HS-27A (cell line): ENCODE measurements at regions not wholly inside any gene's neighbourhood (a gene's known extent, or its start where the extent isn't known, plus 50 kb on each side); places are given as distances from the start of the nearest gene placed in this dataset.
A peak's percentile ranks its signal among the peaks of the same experiment; 100 is the strongest.

Experiments
- DNase-seq: peaks from one replicate; pipeline ENCODE4 v3.0.0-alpha.2; 2012; ENCODE audit warnings: low read depth, missing footprints

- no peak for DNase-seq
Measured at GRCh38 chr6:105814745-105815536, 271.2 kb upstream of the PRDM1 start.

- DNase-seq: no peak
Measured at GRCh38 chr6:105810922-105811482, 275.1 kb upstream of the PRDM1 start.

DNA sequence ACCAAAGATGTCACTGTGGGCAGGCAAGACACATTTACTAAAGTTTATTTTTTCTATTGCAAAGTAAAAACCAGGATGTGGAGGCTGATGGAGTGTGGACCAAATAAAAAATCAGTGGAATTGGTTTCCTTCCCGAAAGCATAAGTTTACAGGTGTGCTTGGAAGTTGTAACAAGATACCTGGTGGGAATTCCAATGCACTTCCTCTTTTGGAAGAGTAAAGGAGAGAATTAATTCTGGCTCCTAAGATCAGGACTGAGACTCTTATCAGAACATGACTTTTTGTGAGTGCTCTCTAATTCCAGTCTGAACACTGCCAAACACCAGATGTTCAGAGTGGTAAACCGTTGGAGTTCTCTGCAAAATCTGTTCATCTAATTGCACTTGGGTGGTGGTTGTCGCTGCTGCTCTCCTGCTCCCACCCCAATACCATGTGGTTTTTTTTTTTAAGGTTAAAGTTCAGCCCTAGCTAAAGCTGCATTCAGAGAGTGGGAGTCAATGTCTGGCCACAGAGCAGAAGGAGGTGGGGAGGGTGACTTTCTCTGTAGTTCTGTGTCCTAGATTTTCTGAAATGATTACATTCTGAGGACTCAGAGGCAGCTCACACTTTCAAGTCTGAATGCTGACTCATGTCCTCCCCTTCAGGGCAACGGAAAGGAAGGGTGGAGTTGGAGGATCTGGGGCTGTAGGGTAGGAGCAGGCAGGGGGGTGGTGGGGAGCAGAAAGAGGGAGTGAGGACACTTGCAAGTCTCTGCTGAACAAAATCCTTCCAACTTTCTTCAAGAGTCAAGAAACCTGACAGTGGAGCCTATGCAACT is 275.8 kb upstream of the PRDM1 start:
- peak; percentile 59 for DNase-seq

- DNase-seq: no peak
Measured at GRCh38 chr6:105808571-105808970, 277.6 kb upstream of the PRDM1 start.

- no peak for DNase-seq
Measured at GRCh38 chr6:105807905-105808304, 278.2 kb upstream of the PRDM1 start.

GRCh38 chr6:105806486-105806920 is 279.6 kb upstream of the PRDM1 start:
- no peak for DNase-seq

- no peak for DNase-seq
Measured at GRCh38 chr6:105805501-105806023, 280.6 kb upstream of the PRDM1 start.

DNA sequence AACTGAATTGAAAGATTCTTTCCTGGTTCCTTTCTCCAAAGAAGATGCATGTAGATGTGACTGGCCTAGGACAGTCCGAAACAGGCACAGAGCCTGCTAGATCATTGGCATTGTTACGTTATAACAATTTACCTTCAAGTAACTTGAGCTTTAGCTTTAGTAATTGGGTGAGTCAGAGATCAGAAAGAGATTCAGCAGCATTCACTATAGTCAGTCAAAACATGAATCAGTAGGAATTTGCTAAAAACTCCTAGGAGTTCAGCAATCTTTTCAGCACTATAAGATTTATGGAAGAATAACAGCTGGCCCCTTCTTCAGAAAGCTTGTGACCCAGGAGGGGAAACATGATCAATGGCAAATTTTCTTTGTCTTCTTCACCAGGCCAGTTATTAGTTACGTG is 281.7 kb upstream of the PRDM1 start:
- DNase-seq: no peak

- DNase-seq: no peak
Measured at GRCh38 chr6:105804000-105804399, 282.1 kb upstream of the PRDM1 start.

- no peak for DNase-seq
Measured at GRCh38 chr6:105803442-105803841, 282.7 kb upstream of the PRDM1 start.

DNA sequence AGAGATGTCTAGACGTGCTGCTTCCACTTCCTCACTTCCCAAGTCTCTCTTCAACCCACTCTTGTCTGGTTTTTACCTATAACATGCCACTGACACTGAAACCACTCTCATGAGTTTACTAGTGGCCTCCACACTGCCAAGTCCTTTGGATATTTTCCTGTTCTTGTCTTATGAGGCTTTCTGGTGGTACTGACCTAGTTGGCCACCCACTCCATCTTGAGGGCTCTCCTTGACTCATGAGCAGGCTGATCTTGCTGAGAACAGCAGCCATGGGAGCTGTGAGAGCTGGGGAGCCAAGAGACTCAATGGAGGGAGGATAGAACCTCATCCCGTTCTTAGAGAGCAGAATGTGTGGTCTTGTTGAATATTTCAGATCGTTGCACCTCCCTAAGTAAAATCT is 283.4 kb upstream of the PRDM1 start:
- DNase-seq: no peak

GRCh38 chr6:105800871-105801270 is 285.3 kb upstream of the PRDM1 start:
- no peak for DNase-seq

DNA sequence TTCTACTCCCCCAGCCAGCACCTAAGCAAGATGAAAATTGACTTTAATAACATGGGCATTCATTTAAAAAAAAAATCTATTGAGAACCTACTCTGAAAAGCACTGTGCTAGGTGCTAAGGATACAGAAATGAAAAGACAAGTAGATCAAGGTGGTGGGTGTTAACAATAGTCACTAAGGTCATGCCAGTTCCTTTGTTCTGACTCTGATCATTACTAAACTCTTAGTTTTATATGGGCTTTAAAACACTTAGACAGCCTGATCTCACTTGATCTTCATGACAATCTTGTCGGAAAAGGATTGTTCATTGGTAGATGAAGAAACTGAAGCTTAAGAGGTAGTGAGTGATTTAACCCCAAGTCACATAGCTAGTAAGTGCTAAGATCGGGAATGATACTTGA is 285.7 kb upstream of the PRDM1 start:
- no peak for DNase-seq

- no peak for DNase-seq
Measured at GRCh38 chr6:105799056-105799455, 287.1 kb upstream of the PRDM1 start.

GRCh38 chr6:105797983-105798453 is 288.1 kb upstream of the PRDM1 start:
- no peak for DNase-seq

- DNase-seq: no peak
Measured at GRCh38 chr6:105797286-105797979, 288.7 kb upstream of the PRDM1 start.

DNA sequence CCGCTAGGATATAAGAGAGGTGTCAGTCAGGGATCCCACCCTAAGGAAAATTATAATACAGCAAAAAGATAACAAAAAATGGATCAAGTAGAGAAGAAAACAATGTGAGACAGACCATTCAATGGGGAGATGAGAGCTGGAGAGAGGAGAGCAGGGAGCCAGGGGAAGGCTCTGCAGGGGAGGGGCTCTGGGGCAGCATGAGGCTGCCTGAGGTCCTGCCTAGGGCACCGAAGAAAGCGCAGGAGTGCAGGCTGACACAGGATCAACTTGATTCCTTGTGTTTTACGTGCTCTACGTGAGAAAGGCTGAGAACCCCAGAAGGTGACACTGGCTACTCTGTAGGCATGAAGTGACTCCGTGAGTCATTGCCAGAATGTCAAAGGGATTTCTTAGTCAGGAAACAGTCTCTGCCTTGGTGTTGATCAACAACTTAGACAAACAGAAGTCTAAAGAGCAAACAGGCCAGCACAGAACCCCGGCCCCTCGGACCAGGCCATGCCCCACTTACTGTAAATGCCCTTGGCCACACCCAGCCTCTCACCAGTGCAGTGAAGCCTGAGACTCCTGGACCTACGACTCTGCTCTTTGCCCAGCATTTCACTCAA is 290.1 kb upstream of the PRDM1 start:
- no peak for DNase-seq

GRCh38 chr6:105795366-105795765 is 290.8 kb upstream of the PRDM1 start:
- DNase-seq: no peak

- no peak for DNase-seq
Measured at GRCh38 chr6:105794870-105795269, 291.3 kb upstream of the PRDM1 start.

DNA sequence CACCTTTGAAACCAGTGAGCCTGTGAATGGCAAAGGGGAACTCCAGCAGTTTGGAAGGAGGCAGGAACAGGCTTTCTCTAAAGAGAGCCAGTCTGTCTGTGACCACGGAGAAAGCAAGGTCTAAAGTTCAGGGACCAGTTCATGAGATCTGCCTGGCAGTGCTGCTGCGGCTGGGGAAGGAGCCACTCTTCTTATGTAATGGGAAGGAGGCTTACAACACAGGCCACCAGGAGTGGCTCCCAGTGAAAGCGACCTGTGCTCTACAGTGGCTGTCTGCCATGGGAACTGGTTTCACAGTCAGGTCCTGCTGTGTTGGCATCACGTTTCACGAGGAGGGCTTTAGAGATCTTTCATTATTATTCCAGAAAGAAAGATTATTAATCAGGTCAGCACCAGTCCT is 291.9 kb upstream of the PRDM1 start:
- DNase-seq: no peak

GRCh38 chr6:105793130-105793529 is 293.0 kb upstream of the PRDM1 start:
- DNase-seq: no peak
